Coronary artery (tissue), 2 donors: ENCODE measurements at regions not wholly inside any gene's neighbourhood (a gene's known extent, or its start where the extent isn't known, plus 50 kb on each side); places are given as distances from the start of the nearest gene placed in this dataset.
A peak's percentile ranks its signal among the peaks of the same experiment; 100 is the strongest.

ENCODE experiments used
- DNase-seq: peaks from one replicate; pipeline ENCODE4 v3.0.0-alpha.2; 2017; ENCODE audit warnings: low spot score
- H3K27ac ChIP-seq, 2 donors: fragments of 200-600 bp; sonication (generic); one replicate each; pipeline ENCODE4 v1.5.1; 2016 to 2019
- H3K4me3 ChIP-seq: fragments of 200-600 bp; sonication (generic); 2 replicates; pipeline ENCODE4 v1.5.1; 2016; ENCODE audit warnings: mild to moderate bottlenecking, moderate library complexity
- CTCF ChIP-seq: fragments of 200-600 bp; sonication (generic); IDR thresholded peaks from one replicate; pipeline ENCODE4 v1.5.1; 2019; ENCODE audit warnings: antibody characterized with exemption

- no peak for TF ChIP-seq CTCF
- Histone ChIP-seq H3K4me3 (no peak overlapping the region), H3K27ac (no peak overlapping the region)
- peak; percentile 22 for DNase-seq
Measured at GRCh38 chr2:45069684-45070083, 60.4 kb upstream of the SIX2 start.

GRCh38 chr2:45068571-45069140 lies 59.4 kb upstream of the SIX2 start:
- TF ChIP-seq CTCF: no peak
- DNase-seq: no peak
- Histone ChIP-seq H3K4me3 (no peak overlapping the region), H3K27ac (no peak overlapping the region)

- Histone ChIP-seq H3K4me3 (no peak overlapping the region), H3K27ac (no peak overlapping the region)
- no peak for TF ChIP-seq CTCF
- no peak for DNase-seq
Measured at GRCh38 chr2:45067859-45068570, 58.8 kb upstream of the SIX2 start.
